Peyer's patch (tissue), 4 donors: ENCODE measurements at regions not wholly inside any gene's neighbourhood (a gene's known extent, or its start where the extent isn't known, plus 50 kb on each side); places are given as distances from the start of the nearest gene placed in this dataset.

ENCODE experiments used
- DNase-seq, 3 donors: peaks; one replicate each; pipeline ENCODE4 v3.0.0-alpha.2; 2017 to 2019
- H3K27ac ChIP-seq, 4 donors: fragments of 200-600 bp; sonication (generic); one replicate each; pipeline ENCODE4 v1.5.1; 2016 to 2019
- H3K27me3 ChIP-seq, 2 donors: fragments of 200-600 bp; sonication (generic); one replicate each; pipeline ENCODE4 v1.5.1; 2019
- H3K36me3 ChIP-seq, 3 donors: fragments of 200-600 bp; sonication (generic); one replicate each; pipeline ENCODE4 v1.5.1; 2016 to 2019
- H3K4me1 ChIP-seq, 4 donors: fragments of 200-600 bp; sonication (generic); one replicate each; pipeline ENCODE4 v1.5.1; 2016 to 2019
- H3K4me3 ChIP-seq, 4 donors: fragments of 200-600 bp; sonication (generic); 1 replicate in 3 of 4; 2 replicates in 1 of 4; pipeline ENCODE4 v1.5.1; 2016 to 2019; ENCODE audit warnings: mild to moderate bottlenecking in 1 of 4
- H3K9me3 ChIP-seq, 4 donors: fragments of 200-600 bp; sonication (generic); one replicate each; pipeline ENCODE4 v1.5.1; 2016 to 2019; ENCODE audit warnings: mild to moderate bottlenecking in 1 of 4
- CTCF ChIP-seq, 6 experiments: fragments of 450-650 bp in 4 of 6; fragments of 200-600 bp in 2 of 6; sonication (generic) in 1 of 6; IDR thresholded peaks; one replicate each; pipeline ENCODE4 v1.5.1; 2017 to 2019; ENCODE audit warnings: antibody characterized with exemption in 6 of 6, mild to moderate bottlenecking in 3 of 6, moderate library complexity in 1 of 6
- POLR2A ChIP-seq, 2 donors: fragments of 450-650 bp; IDR thresholded peaks; one replicate each; pipeline ENCODE4 v1.5.1; 2017; ENCODE audit warnings: antibody characterized with exemption in 2 of 2, mild to moderate bottlenecking in 2 of 2, moderate library complexity in 2 of 2

GRCh38 chr13:37944869-37945442 lies 75.4 kb upstream of the TRPC4 start:
- Histone ChIP-seq H3K27me3 (no peaks in the 10 kb centered on the region), H3K9me3 (no peaks in the 10 kb centered on the region), H3K4me3 (no peak overlapping the region), H3K36me3 (no peaks in the 10 kb centered on the region), H3K27ac (no peak overlapping the region), H3K4me1 (no peaks in the 10 kb centered on the region)
- TF ChIP-seq POLR2A (IDR thresholded peaks at IDR 0.05) = no peak
- TF ChIP-seq CTCF (IDR thresholded peaks at IDR 0.05) = no peak
- no peak for DNase-seq

GRCh38 chr13:37944081-37944868 lies 74.7 kb upstream of the TRPC4 start:
- Histone ChIP-seq H3K27ac (no peak overlapping the region), H3K4me3 (no peak overlapping the region), H3K4me1 (no peaks in the 10 kb centered on the region), H3K36me3 (no peaks in the 10 kb centered on the region), H3K9me3 (no peaks in the 10 kb centered on the region), H3K27me3 (no peaks in the 10 kb centered on the region)
- DNase-seq = no peak
- TF ChIP-seq CTCF (IDR thresholded peaks at IDR 0.05) (no peak), POLR2A (IDR thresholded peaks at IDR 0.05) (no peak)

GRCh38 chr13:37942929-37943328 lies 73.4 kb upstream of the TRPC4 start:
- TF ChIP-seq CTCF (IDR thresholded peaks at IDR 0.05) (no peak), POLR2A (IDR thresholded peaks at IDR 0.05) (no peak)

GRCh38 chr13:37934339-37935191 lies 65.0 kb upstream of the TRPC4 start:
- Histone ChIP-seq H3K4me1 (no peaks in the 10 kb centered on the region), H3K4me3 (no peak overlapping the region)
- DNase-seq = no peak

More at GRCh38 chr13:37942929-37943328, 73.4 kb upstream of the TRPC4 start:
- H3K9me3 ChIP-seq = no peaks in the 10 kb centered on the region
- no peaks in the 10 kb centered on the region for H3K36me3 ChIP-seq
- no peak overlapping the region for H3K4me3 ChIP-seq
- no peaks in the 10 kb centered on the region for H3K4me1 ChIP-seq
- H3K27me3 ChIP-seq = no peaks in the 10 kb centered on the region
- no peak overlapping the region for H3K27ac ChIP-seq
- DNase-seq = no peak

More at GRCh38 chr13:37934339-37935191, 65.0 kb upstream of the TRPC4 start:
- Histone ChIP-seq H3K27me3 (no peaks in the 10 kb centered on the region), H3K9me3 (no peaks in the 10 kb centered on the region), H3K27ac (no peak overlapping the region), H3K36me3 (no peaks in the 10 kb centered on the region)
- no peak for TF ChIP-seq CTCF (IDR thresholded peaks at IDR 0.05)
- no peak for TF ChIP-seq POLR2A (IDR thresholded peaks at IDR 0.05)
